ENCODE measurements at regions not wholly inside any gene's neighbourhood (a gene's known extent, or its start where the extent isn't known, plus 50 kb on each side); places are given as distances from the start of the nearest gene placed in this dataset.

GRCh38 chr11:93248602-93249001 is 50.8 kb upstream of the SLC36A4 start:
- Mint-ChIP-seq H3K4me1 (peaks cover 35% of the 10 kb centered on the region), H3K27ac (no peak overlapping the region), H3K9me3 (peaks cover 40% of the 10 kb centered on the region), H3K4me3 (no peak overlapping the region), H3K36me3 (ENCODE audit: low read depth) (peaks cover 13% of the 10 kb centered on the region), H3K27me3 (ENCODE audit: low read depth, poor library complexity) (no peaks in the 10 kb centered on the region)
- DNase-seq: no peak
- no peak for TF ChIP-seq CTCF (IDR thresholded peaks at IDR 0.05)

- no peak for TF ChIP-seq CTCF (IDR thresholded peaks at IDR 0.05)
- H3K4me3 Mint-ChIP-seq: peak overlapping the region; percentile 21
- H3K27ac Mint-ChIP-seq: peak overlapping the region; percentile 97
- DNase-seq: no peak
- peaks cover 42% of the 10 kb centered on the region for H3K9me3 Mint-ChIP-seq
- peaks cover 35% of the 10 kb centered on the region for H3K4me1 Mint-ChIP-seq
- H3K36me3 Mint-ChIP-seq (ENCODE audit: low read depth): peaks cover 16% of the 10 kb centered on the region
- no peaks in the 10 kb centered on the region for H3K27me3 Mint-ChIP-seq (ENCODE audit: low read depth, poor library complexity)
Measured at GRCh38 chr11:93249459-93250220, 51.8 kb upstream of the SLC36A4 start.

- peak overlapping the region; percentile 97 for H3K27ac Mint-ChIP-seq
- no peak for TF ChIP-seq CTCF (IDR thresholded peaks at IDR 0.05)
- no peak overlapping the region for H3K4me3 Mint-ChIP-seq
- H3K27me3 Mint-ChIP-seq (ENCODE audit: low read depth, poor library complexity): no peaks in the 10 kb centered on the region
- peaks cover 35% of the 10 kb centered on the region for H3K4me1 Mint-ChIP-seq
- DNase-seq: no peak
- peaks cover 19% of the 10 kb centered on the region for H3K36me3 Mint-ChIP-seq (ENCODE audit: low read depth)
- peaks cover 41% of the 10 kb centered on the region for H3K9me3 Mint-ChIP-seq
Measured at GRCh38 chr11:93250326-93250725, 52.5 kb upstream of the SLC36A4 start.

GRCh38 chr11:93251922-93252321 is 54.1 kb upstream of the SLC36A4 start:
- TF ChIP-seq CTCF (IDR thresholded peaks at IDR 0.05): no peak
- Mint-ChIP-seq H3K27me3 (ENCODE audit: low read depth, poor library complexity) (peaks cover 3% of the 10 kb centered on the region), H3K27ac (no peak overlapping the region), H3K36me3 (ENCODE audit: low read depth) (peaks cover 12% of the 10 kb centered on the region), H3K9me3 (peaks cover 27% of the 10 kb centered on the region), H3K4me1 (peaks cover 35% of the 10 kb centered on the region), H3K4me3 (no peak overlapping the region)
- no peak for DNase-seq

GRCh38 chr11:93253111-93253510 is 55.3 kb upstream of the SLC36A4 start:
- Mint-ChIP-seq H3K4me3 (no peak overlapping the region), H3K4me1 (peaks cover 35% of the 10 kb centered on the region), H3K27ac (no peak overlapping the region), H3K27me3 (ENCODE audit: low read depth, poor library complexity) (peaks cover 3% of the 10 kb centered on the region), H3K9me3 (peaks cover 19% of the 10 kb centered on the region), H3K36me3 (ENCODE audit: low read depth) (peaks cover 12% of the 10 kb centered on the region)
- no peak for DNase-seq
- TF ChIP-seq CTCF (IDR thresholded peaks at IDR 0.05): no peak

- Mint-ChIP-seq H3K27me3 (ENCODE audit: low read depth, poor library complexity) (peaks cover 3% of the 10 kb centered on the region), H3K4me3 (no peak overlapping the region), H3K36me3 (ENCODE audit: low read depth) (peaks cover 18% of the 10 kb centered on the region)
Measured at GRCh38 chr11:93256623-93257022, 58.8 kb upstream of the SLC36A4 start.

More at GRCh38 chr11:93256623-93257022, 58.8 kb upstream of the SLC36A4 start:
- no peak for DNase-seq
- TF ChIP-seq CTCF (IDR thresholded peaks at IDR 0.05): no peak
- Mint-ChIP-seq H3K4me1 (peaks cover 6% of the 10 kb centered on the region), H3K27ac (no peak overlapping the region), H3K9me3 (peaks cover 33% of the 10 kb centered on the region)

Data from nephron progenitor cell (in vitro differentiated cells).